ENCODE measurements at regions not wholly inside any gene's neighbourhood (a gene's known extent, or its start where the extent isn't known, plus 50 kb on each side); places are given as distances from the start of the nearest gene placed in this dataset.

DNA sequence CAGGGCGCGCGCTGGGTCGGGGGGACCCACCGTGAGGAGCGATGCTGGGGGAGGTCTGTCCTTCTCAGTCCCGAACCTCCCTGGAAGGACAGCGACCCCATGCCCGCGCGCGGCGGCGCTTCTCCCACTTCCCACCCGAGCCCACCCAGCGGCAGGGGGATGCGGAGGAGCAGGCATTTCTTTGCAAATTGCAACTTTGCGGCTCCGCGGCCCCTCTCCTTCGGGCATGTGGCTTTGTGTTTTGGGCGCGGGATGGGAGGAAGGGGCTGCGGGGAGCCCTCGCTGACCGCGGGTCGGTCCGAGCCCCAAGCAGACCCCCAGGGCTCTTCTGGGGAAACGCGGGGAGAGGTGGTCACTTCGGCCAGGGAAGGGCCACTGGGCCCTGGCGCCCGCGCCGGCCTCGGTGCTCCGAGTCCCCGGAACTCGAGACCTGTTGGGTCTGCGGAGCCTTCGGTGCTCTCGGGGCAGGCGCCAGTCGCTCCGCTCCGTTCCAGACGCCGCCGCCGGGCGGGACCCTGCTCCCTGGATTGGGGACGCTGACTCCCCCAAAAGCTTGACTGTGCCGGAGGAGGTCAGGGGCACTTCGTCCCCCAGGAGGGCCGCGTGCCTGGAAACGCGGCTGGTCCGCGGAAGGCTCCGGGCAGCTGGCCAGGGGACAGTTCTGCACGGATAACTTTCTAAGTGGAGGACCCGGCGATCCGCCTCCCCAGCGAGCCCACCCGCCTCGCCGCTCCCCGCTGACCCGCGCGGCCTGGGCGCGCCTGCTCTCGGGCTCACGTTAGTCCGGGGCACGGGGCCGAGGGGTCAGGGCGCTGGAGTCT is 164.2 kb upstream of the DPP6 start:
- no peak overlapping the region for H3K4me2 ChIP-seq (ENCODE audit: insufficient read depth, low read length)
- TF ChIP-seq CTCF (IDR thresholded peaks at IDR 0.05; ENCODE audit: extremely low read depth, low read depth, low read length) = no peak

GRCh38 chr7:153891990-153892389 is 160.2 kb upstream of the DPP6 start:
- Histone ChIP-seq H4K20me1 (ENCODE audit: insufficient read depth, low read length) (no peaks in the 10 kb centered on the region), H3K79me2 (ENCODE audit: insufficient read depth, low read length) (no peaks in the 10 kb centered on the region), H3K27me3 (ENCODE audit: insufficient read depth, low read length) (no peaks in the 10 kb centered on the region), H3K9me3 (ENCODE audit: low read depth, low read length) (peaks cover 2% of the 10 kb centered on the region), H3K4me3 (ENCODE audit: insufficient read depth, low read length) (no peak overlapping the region), H3K4me2 (ENCODE audit: insufficient read depth, low read length) (no peak overlapping the region), H3K36me3 (ENCODE audit: insufficient read depth, low read length) (no peaks in the 10 kb centered on the region), H3K27ac (ENCODE audit: low read depth, low read length) (no peak overlapping the region), H2AFZ (ENCODE audit: low read length) (no peak overlapping the region), H3K4me1 (ENCODE audit: insufficient read depth, low read length) (no peaks in the 10 kb centered on the region)
- no peak for DNase-seq (ENCODE audit: insufficient read length, low spot score, missing footprints)
- no peak for TF ChIP-seq CTCF (IDR thresholded peaks at IDR 0.05; ENCODE audit: extremely low read depth, low read depth, low read length)

More for the DNA sequence above, 164.2 kb upstream of the DPP6 start:
- H3K27ac ChIP-seq (ENCODE audit: low read depth, low read length) = no peak overlapping the region
- no peak overlapping the region for H2AFZ ChIP-seq (ENCODE audit: low read length)
- H3K27me3 ChIP-seq (ENCODE audit: insufficient read depth, low read length) = no peaks in the 10 kb centered on the region
- no peaks in the 10 kb centered on the region for H3K36me3 ChIP-seq (ENCODE audit: insufficient read depth, low read length)
- DNase-seq (ENCODE audit: insufficient read length, low spot score, missing footprints) = no peak
- no peaks in the 10 kb centered on the region for H4K20me1 ChIP-seq (ENCODE audit: insufficient read depth, low read length)
- H3K4me1 ChIP-seq (ENCODE audit: insufficient read depth, low read length) = no peaks in the 10 kb centered on the region
- peaks cover 2% of the 10 kb centered on the region for H3K9me3 ChIP-seq (ENCODE audit: low read depth, low read length)
- H3K79me2 ChIP-seq (ENCODE audit: insufficient read depth, low read length) = no peaks in the 10 kb centered on the region
- H3K4me3 ChIP-seq (ENCODE audit: insufficient read depth, low read length) = no peak overlapping the region

DNA sequence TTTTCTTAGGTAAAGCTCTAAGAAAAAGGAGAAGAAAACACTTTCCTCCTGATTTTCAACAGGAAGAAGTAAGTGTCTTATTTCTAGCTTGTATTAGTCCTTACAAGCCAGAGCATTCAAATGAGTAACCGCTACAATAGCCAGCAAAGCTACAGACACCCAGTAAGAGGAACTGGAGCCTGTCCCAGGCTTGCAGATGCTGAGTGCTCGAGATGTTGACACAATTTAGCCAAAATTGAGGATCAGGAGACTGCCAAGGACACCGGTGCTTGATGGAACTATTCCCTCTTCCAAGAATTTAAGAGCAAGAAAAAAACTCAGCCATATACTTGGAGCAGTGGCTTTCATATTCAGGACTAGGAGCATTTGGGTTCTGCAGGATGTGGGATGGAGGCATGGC is 149.3 kb upstream of the DPP6 start:
- H3K4me3 ChIP-seq (ENCODE audit: insufficient read depth, low read length) = no peak overlapping the region
- no peaks in the 10 kb centered on the region for H3K9me3 ChIP-seq (ENCODE audit: low read depth, low read length)
- no peaks in the 10 kb centered on the region for H3K36me3 ChIP-seq (ENCODE audit: insufficient read depth, low read length)
- DNase-seq (ENCODE audit: insufficient read length, low spot score, missing footprints) = no peak
- H4K20me1 ChIP-seq (ENCODE audit: insufficient read depth, low read length) = no peaks in the 10 kb centered on the region
- H3K27ac ChIP-seq (ENCODE audit: low read depth, low read length) = no peak overlapping the region
- no peaks in the 10 kb centered on the region for H3K27me3 ChIP-seq (ENCODE audit: insufficient read depth, low read length)
- H3K79me2 ChIP-seq (ENCODE audit: insufficient read depth, low read length) = no peaks in the 10 kb centered on the region
- H2AFZ ChIP-seq (ENCODE audit: low read length) = no peak overlapping the region
- TF ChIP-seq CTCF (IDR thresholded peaks at IDR 0.05; ENCODE audit: extremely low read depth, low read depth, low read length) = no peak
- no peak overlapping the region for H3K4me2 ChIP-seq (ENCODE audit: insufficient read depth, low read length)
- no peaks in the 10 kb centered on the region for H3K4me1 ChIP-seq (ENCODE audit: insufficient read depth, low read length)

DNA sequence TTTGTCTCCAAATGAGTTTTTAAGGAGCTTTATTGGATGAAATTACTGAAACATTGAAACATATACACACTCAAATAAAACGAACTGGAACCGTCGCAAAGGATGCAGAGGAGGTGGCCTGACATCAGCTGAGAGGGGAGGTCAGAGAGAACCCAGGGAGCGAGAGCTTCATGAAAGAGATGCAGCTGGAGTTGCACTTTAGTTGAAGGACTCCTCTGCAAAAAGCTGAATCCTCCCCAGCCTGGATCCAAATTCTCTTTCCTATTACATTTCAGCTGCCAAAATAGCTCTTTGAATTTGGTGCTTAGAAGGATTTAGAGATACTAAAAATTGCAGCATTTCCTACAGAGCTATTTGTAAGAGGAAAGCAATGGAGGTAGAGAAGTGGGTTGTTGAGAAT is 140.0 kb upstream of the DPP6 start:
- Histone ChIP-seq H3K36me3 (ENCODE audit: insufficient read depth, low read length) (no peaks in the 10 kb centered on the region), H3K9me3 (ENCODE audit: low read depth, low read length) (peaks cover 3% of the 10 kb centered on the region), H3K4me3 (ENCODE audit: insufficient read depth, low read length) (no peak overlapping the region), H2AFZ (ENCODE audit: low read length) (no peak overlapping the region), H3K27me3 (ENCODE audit: insufficient read depth, low read length) (no peaks in the 10 kb centered on the region), H3K79me2 (ENCODE audit: insufficient read depth, low read length) (no peaks in the 10 kb centered on the region), H3K27ac (ENCODE audit: low read depth, low read length) (no peak overlapping the region), H3K4me2 (ENCODE audit: insufficient read depth, low read length) (no peak overlapping the region), H4K20me1 (ENCODE audit: insufficient read depth, low read length) (no peaks in the 10 kb centered on the region), H3K4me1 (ENCODE audit: insufficient read depth, low read length) (no peaks in the 10 kb centered on the region)
- no peak for DNase-seq (ENCODE audit: insufficient read length, low spot score, missing footprints)
- TF ChIP-seq CTCF (IDR thresholded peaks at IDR 0.05; ENCODE audit: extremely low read depth, low read depth, low read length) = no peak

Measured in osteoblast (primary cell).